HCT116 (cell line): ENCODE measurements at regions not wholly inside any gene's neighbourhood (a gene's known extent, or its start where the extent isn't known, plus 50 kb on each side); places are given as distances from the start of the nearest gene placed in this dataset.

Experiments
- ATAC-seq: fragments of 200-7000 bp; cut with Tn5 transposase; 2 replicates; pipeline ENCODE4 v1.9.1; 2020; ENCODE audit warnings: mild to moderate bottlenecking, moderate library complexity
- BruUV-seq: library from RNA; stranded (reverse); fragments of 400-500 nt; replicated peaks from 2 replicates; lab custom pipeline; 2021; lab: Mats Ljungman, UMichigan
- CTCF ChIA-PET: fragments of 300-600 bp; sonication (Branson Sonifier 250); formaldehyde crosslinking; loops from one replicate; lab custom pipeline; 2021; ENCODE audit warnings: antibody characterized with exemption; lab: Charles Lee
- POLR2A ChIA-PET: fragments of 300-600, 350-600 bp; sonication (Branson Sonifier 250); formaldehyde crosslinking; loops from one replicate; lab custom pipeline; 2021; ENCODE audit warnings: antibody characterized with exemption; lab: Charles Lee
- RAD21 ChIA-PET, 2 experiments: fragments of 300-600 bp; sonication (Branson Sonifier 250); formaldehyde crosslinking; loops; one replicate each; lab custom pipeline; 2023; ENCODE audit warnings: low total read pairs in 2 of 2; ENCODE audit not compliant: uncharacterized antibody in 2 of 2, unreplicated experiment in 2 of 2, low non-redundant PET in 1 of 2; lab: Charles Lee
- DNase-seq: peaks from one replicate; pipeline ENCODE4 v3.0.0-alpha.2; 2010; ENCODE audit warnings: low read depth, low spot score
- H2AFZ ChIP-seq: fragments of 200-600 bp; shearing (Covaris generic), sonication (generic); 2 replicates; pipeline ENCODE4 v1.6.1; 2017; ENCODE audit warnings: low read depth, mixed run types, mixed read lengths, antibody characterized with exemption, low read length; ENCODE audit not compliant: poor library complexity, severe bottlenecking
- H3K27ac ChIP-seq: 2 replicates; pipeline ENCODE4 v1.5.1; 2012; ENCODE audit warnings: low read depth, low read length
- H3K27me3 ChIP-seq: fragments of 200-600 bp; sonication (generic); 2 replicates; pipeline ENCODE4 v1.6.1; 2016; ENCODE audit warnings: mixed run types, low read length, mixed read lengths; ENCODE audit not compliant: insufficient read depth
- H3K36me3 ChIP-seq, 2 experiments: fragments of 200-500 bp in 1 of 2; fragments of 200-600 bp in 1 of 2; sonication (Bioruptor generic) in 1 of 2; sonication (generic) in 1 of 2; 2 replicates each; pipeline versions ENCODE4 v1.5.1 to v1.6.1; 2014 to 2016; ENCODE audit warnings: low read length in 2 of 2, inconsistent platforms in 1 of 2, mixed read lengths in 1 of 2, mixed run types in 1 of 2; ENCODE audit not compliant: insufficient read depth in 2 of 2, control insufficient read depth in 1 of 2
- H3K4me1 ChIP-seq, 2 experiments: fragments of 200-600 bp in 1 of 2; sonication (generic) in 1 of 2; 2 replicates each; pipeline versions ENCODE4 v1.5.1 to v1.6.1; 2012 to 2017; ENCODE audit warnings: low read length in 2 of 2, inconsistent platforms in 1 of 2, mild to moderate bottlenecking in 1 of 2, mixed read lengths in 1 of 2, mixed run types in 1 of 2, moderate library complexity in 1 of 2; ENCODE audit not compliant: insufficient read depth in 2 of 2, control insufficient read depth in 1 of 2
- H3K4me2 ChIP-seq: fragments of 200-600 bp; sonication (generic); 2 replicates; pipeline ENCODE4 v1.6.1; 2017; ENCODE audit warnings: mixed run types, low read length, mixed read lengths
- H3K4me3 ChIP-seq, 2 experiments: fragments of 200-600 bp in 1 of 2; sonication (generic) in 1 of 2; replicated peaks in 1 of 2; 2 replicates each; pipeline ENCODE4 v1.5.1; 2011 to 2016; ENCODE audit warnings: low read length in 2 of 2, control low read depth in 1 of 2, low read depth in 1 of 2, mild to moderate bottlenecking in 1 of 2, mixed read lengths in 1 of 2, mixed run types in 1 of 2
- H3K79me2 ChIP-seq: fragments of 200-600 bp; sonication (generic); 2 replicates; pipeline ENCODE4 v1.6.1; 2017; ENCODE audit warnings: mild to moderate bottlenecking, mixed run types, low read length, moderate library complexity, mixed read lengths; ENCODE audit not compliant: insufficient read depth
- H3K9ac ChIP-seq: fragments of 200-600 bp; sonication (generic); 2 replicates; pipeline ENCODE4 v1.6.1; 2016; ENCODE audit warnings: low read length, mixed read lengths
- H3K9me2 ChIP-seq: fragments of 200-600 bp; sonication (generic), shearing (Covaris generic); 2 replicates; pipeline ENCODE4 v1.6.1; 2017; ENCODE audit warnings: mixed run types, mild to moderate bottlenecking, moderate library complexity; ENCODE audit not compliant: insufficient read depth
- H3K9me3 ChIP-seq, 2 experiments: fragments of 200-500 bp in 1 of 2; fragments of 200-600 bp in 1 of 2; sonication (Bioruptor generic) in 1 of 2; sonication (generic) in 1 of 2; 2 replicates each; pipeline ENCODE4 v1.6.1; 2014 to 2017; ENCODE audit warnings: low read length in 2 of 2, mixed read lengths in 2 of 2, inconsistent platforms in 1 of 2, low read depth in 1 of 2, mild to moderate bottlenecking in 1 of 2, mixed run types in 1 of 2, moderate library complexity in 1 of 2; ENCODE audit not compliant: control insufficient read depth in 1 of 2, insufficient read depth in 1 of 2
- H4K20me1 ChIP-seq: fragments of 200-600 bp; sonication (generic), shearing (Covaris generic); 2 replicates; pipeline ENCODE4 v1.6.1; 2017; ENCODE audit warnings: mixed run types, mild to moderate bottlenecking, moderate library complexity; ENCODE audit not compliant: insufficient read depth
- CBX3 ChIP-seq: IDR thresholded peaks from 2 replicates; pipeline ENCODE4 v1.6.1; 2012; ENCODE audit warnings: low read depth
- CEBPB ChIP-seq: IDR thresholded peaks from 2 replicates; pipeline ENCODE4 v1.6.1; 2012; ENCODE audit warnings: low read depth
- EGR1 ChIP-seq: IDR thresholded peaks from 2 replicates; pipeline ENCODE4 v1.6.1; 2012; ENCODE audit warnings: low read depth
- EZH2 ChIP-seq: fragments of 200-600 bp; sonication (generic); IDR thresholded peaks from 2 replicates; pipeline ENCODE4 v1.6.1; 2017; ENCODE audit warnings: antibody characterized with exemption, mixed run types
- EZH2phosphoT487 ChIP-seq: fragments of 200-600 bp; IDR thresholded peaks from 2 replicates; pipeline ENCODE4 v1.6.1; 2018; ENCODE audit warnings: antibody characterized with exemption, borderline replicate concordance
- JUND ChIP-seq: IDR thresholded peaks from 2 replicates; pipeline ENCODE4 v1.6.1; 2012
- POLR2A ChIP-seq: IDR thresholded peaks from 2 replicates; pipeline ENCODE4 v1.7.0; 2011; ENCODE audit warnings: borderline replicate concordance; ENCODE audit not compliant: insufficient read depth, insufficient read length; ENCODE audit errors: extremely low read depth
- POLR2AphosphoS5 ChIP-seq: IDR thresholded peaks from 2 replicates; pipeline ENCODE4 v1.6.1; 2011; ENCODE audit warnings: mild to moderate bottlenecking, low read depth, low read length, moderate library complexity
- SIN3A ChIP-seq: IDR thresholded peaks from 2 replicates; pipeline ENCODE4 v1.6.1; 2012; ENCODE audit warnings: low read depth
- SP1 ChIP-seq: IDR thresholded peaks from 2 replicates; pipeline ENCODE4 v1.6.1; 2012; ENCODE audit warnings: low read depth
- SRF ChIP-seq: IDR thresholded peaks from 2 replicates; pipeline ENCODE4 v1.6.1; 2012; ENCODE audit warnings: low read depth
- YY1 ChIP-seq: IDR thresholded peaks from 2 replicates; pipeline ENCODE4 v1.6.1; 2011; ENCODE audit warnings: low read length, low read depth, moderate library complexity, mild to moderate bottlenecking; ENCODE audit not compliant: insufficient replicate concordance; ENCODE audit errors: extremely low read depth
- ZBTB33 ChIP-seq: IDR thresholded peaks from 2 replicates; pipeline ENCODE4 v1.6.1; 2011; ENCODE audit warnings: mild to moderate bottlenecking, low read length, moderate library complexity; ENCODE audit not compliant: insufficient replicate concordance; ENCODE audit errors: extremely low read depth
- ZFX ChIP-seq: fragments of 450-650 bp; IDR thresholded peaks from 2 replicates; pipeline ENCODE4 v1.6.1; 2017
- ZNF274 ChIP-seq: fragments of 200-500 bp; sonication (Bioruptor generic); IDR thresholded peaks from 2 replicates; pipeline ENCODE4 v1.6.1; 2014; ENCODE audit warnings: mild to moderate bottlenecking, low read depth, low read length, inconsistent platforms
- intact Hi-C: fragments of 100-400 bp; cut with micrococcal nuclease; formaldehyde crosslinking; loops from 2 replicates; pipeline ENCODE4 v1.10.0; 2022
- TF ChIP-seq, protein P1 (sequence below): IDR thresholded peaks from 2 replicates; pipeline ENCODE4 v1.6.1; 2012
- TF ChIP-seq, protein P2 (sequence below): IDR thresholded peaks from 2 replicates; pipeline ENCODE4 v1.6.1; 2012; ENCODE audit warnings: low read depth

DNA sequence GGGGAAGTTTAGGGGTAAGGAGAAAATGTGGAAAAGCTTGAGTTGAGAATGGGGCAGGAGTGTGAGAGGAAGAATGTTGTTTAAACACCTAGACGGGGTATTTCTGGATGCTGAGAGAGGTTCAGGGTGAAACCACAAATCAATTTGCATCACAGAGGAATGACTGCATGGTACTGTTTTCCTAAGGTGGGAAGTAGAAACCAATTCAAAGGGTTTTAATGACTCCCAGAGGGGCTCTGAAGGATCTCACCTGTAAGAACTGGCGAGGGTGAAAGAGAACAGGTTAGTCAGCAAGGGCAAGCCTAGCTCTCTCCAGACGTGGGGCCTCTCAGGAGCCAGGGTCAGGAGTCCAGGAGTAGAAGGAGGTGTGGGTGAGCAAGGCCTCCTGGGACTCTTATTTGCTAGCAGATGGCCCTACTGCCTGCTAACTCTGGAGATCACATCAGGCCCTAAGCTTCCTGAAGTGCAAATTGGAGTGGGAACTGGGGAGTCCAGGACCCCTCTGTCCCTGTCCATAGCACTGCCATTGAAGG lies 133.0 kb upstream of the CELF4 start:
- Histone ChIP-seq H3K9me2 (no peaks in the 10 kb centered on the region), H3K4me2 (no peak overlapping the region), H3K36me3 (no peaks in the 10 kb centered on the region), H3K4me3 (no peak overlapping the region), H3K27me3 (0 out of 2 replicates have a peak, but pooled peaks cover 8% of the 10 kb centered on the region), H3K9me3 (no peaks in the 10 kb centered on the region), H3K79me2 (no peaks in the 10 kb centered on the region)
- ATAC-seq = no peak
- BruUV-seq = no TSS peak
- DNase-seq = no peak
- TF ChIP-seq YY1 (no peak), EZH2 (no peak)
- TF ChIP-seq, all 23 proteins: peak for 0
- Histone ChIP-seq H3K4me1 (no peaks in the 10 kb centered on the region), H3K27ac (no peak overlapping the region), H4K20me1 (no peaks in the 10 kb centered on the region), H2AFZ (no peak overlapping the region), H3K9ac (no peak overlapping the region)
- RAD21 ChIA-PET = no interaction called here
- CTCF ChIA-PET = no interaction called here
- POLR2A ChIA-PET = no interaction called here
- intact Hi-C loops = no loop called here

GRCh38 chr18:37694516-37694915 lies 128.9 kb upstream of the CELF4 start:
- no peak overlapping the region for H3K9ac ChIP-seq
- no peak overlapping the region for H2AFZ ChIP-seq
- no peaks in the 10 kb centered on the region for H3K36me3 ChIP-seq
- ChIA-PET POLR2A (no interaction called here), RAD21 (no interaction called here), CTCF (no interaction called here)
- no peaks in the 10 kb centered on the region for H3K79me2 ChIP-seq
- intact Hi-C loops = no loop called here
- H3K4me2 ChIP-seq = no peak overlapping the region
- ATAC-seq = no peak
- no peaks in the 10 kb centered on the region for H3K9me2 ChIP-seq
- no TSS peak for BruUV-seq
- no peaks in the 10 kb centered on the region for H3K4me1 ChIP-seq
- no peaks in the 10 kb centered on the region for H4K20me1 ChIP-seq
- H3K4me3 ChIP-seq = no peak overlapping the region
- H3K27ac ChIP-seq = no peak overlapping the region
- no peak for DNase-seq
- H3K9me3 ChIP-seq = no peaks in the 10 kb centered on the region
- H3K27me3 ChIP-seq = no peaks in the 10 kb centered on the region
- TF ChIP-seq SRF = no peak
- TF ChIP-seq EZH2 = no peak
- no peak for TF ChIP-seq POLR2AphosphoS5
- no peak for TF ChIP-seq JUND
- TF ChIP-seq EZH2phosphoT487 = no peak
- TF ChIP-seq CEBPB = no peak
- TF ChIP-seq YY1 = no peak
- TF ChIP-seq ZNF274 = no peak
- no peak for TF ChIP-seq SIN3A
- TF ChIP-seq EGR1 = no peak
- TF ChIP-seq, protein P1, sequence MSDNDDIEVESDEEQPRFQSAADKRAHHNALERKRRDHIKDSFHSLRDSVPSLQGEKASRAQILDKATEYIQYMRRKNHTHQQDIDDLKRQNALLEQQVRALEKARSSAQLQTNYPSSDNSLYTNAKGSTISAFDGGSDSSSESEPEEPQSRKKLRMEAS = no peak
- no peak for TF ChIP-seq SP1
- no peak for TF ChIP-seq ZFX
- TF ChIP-seq ZBTB33 = no peak
- no peak for TF ChIP-seq CBX3
- TF ChIP-seq, protein P2, sequence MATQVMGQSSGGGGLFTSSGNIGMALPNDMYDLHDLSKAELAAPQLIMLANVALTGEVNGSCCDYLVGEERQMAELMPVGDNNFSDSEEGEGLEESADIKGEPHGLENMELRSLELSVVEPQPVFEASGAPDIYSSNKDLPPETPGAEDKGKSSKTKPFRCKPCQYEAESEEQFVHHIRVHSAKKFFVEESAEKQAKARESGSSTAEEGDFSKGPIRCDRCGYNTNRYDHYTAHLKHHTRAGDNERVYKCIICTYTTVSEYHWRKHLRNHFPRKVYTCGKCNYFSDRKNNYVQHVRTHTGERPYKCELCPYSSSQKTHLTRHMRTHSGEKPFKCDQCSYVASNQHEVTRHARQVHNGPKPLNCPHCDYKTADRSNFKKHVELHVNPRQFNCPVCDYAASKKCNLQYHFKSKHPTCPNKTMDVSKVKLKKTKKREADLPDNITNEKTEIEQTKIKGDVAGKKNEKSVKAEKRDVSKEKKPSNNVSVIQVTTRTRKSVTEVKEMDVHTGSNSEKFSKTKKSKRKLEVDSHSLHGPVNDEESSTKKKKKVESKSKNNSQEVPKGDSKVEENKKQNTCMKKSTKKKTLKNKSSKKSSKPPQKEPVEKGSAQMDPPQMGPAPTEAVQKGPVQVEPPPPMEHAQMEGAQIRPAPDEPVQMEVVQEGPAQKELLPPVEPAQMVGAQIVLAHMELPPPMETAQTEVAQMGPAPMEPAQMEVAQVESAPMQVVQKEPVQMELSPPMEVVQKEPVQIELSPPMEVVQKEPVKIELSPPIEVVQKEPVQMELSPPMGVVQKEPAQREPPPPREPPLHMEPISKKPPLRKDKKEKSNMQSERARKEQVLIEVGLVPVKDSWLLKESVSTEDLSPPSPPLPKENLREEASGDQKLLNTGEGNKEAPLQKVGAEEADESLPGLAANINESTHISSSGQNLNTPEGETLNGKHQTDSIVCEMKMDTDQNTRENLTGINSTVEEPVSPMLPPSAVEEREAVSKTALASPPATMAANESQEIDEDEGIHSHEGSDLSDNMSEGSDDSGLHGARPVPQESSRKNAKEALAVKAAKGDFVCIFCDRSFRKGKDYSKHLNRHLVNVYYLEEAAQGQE = no peak
- no peak for TF ChIP-seq POLR2A
